Left ventricle myocardium superior (tissue), 1 donor: ENCODE measurements at regions not wholly inside any gene's neighbourhood (a gene's known extent, or its start where the extent isn't known, plus 50 kb on each side); places are given as distances from the start of the nearest gene placed in this dataset.
A peak's percentile ranks its signal among the peaks of the same experiment; 100 is the strongest.
"Not testable (repeated sequence)": the region's sequence is repeated elsewhere in the genome, so short reads cannot be mapped to it uniquely, and the experiment has no call there.

Experiments used
- ATAC-seq: fragments of 200-7000 bp; cut with Tn5 transposase; one replicate; pipeline ENCODE4 v1.9.1; 2020; ENCODE audit warnings: mild to moderate bottlenecking, moderate library complexity
- DNase-seq: peaks from one replicate; pipeline ENCODE4 v3.0.0-alpha.2; 2020
- intact Hi-C: fragments of 100-400 bp; cut with micrococcal nuclease; formaldehyde crosslinking; loops from one replicate; pipeline ENCODE4 v1.11.0; 2022
- donor health status: DM: no; HTN: yes; CAD: no; lungs with severe emphysema.

DNA sequence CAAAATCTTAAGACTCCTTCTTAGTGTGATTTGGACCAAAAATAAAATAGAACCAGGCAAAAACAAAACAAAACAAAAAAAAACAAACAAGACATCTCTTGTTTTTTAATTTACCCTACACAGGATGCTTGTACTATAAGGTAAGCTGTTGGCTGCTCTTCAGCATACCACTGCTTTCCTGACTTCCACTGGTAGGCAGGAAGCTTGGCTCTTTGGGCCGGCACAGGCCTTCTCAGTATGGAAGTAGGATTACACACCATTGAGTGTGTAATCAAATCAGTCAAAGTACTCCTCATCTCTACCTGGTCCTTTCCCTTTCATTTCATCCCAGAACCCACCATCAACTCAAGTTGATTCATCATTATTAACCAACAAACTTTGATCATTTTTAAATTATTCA is 61.9 kb upstream of the RGS1 start:
- intact Hi-C loops: no loop called here
- no peak for ATAC-seq
- no peak for DNase-seq

DNA sequence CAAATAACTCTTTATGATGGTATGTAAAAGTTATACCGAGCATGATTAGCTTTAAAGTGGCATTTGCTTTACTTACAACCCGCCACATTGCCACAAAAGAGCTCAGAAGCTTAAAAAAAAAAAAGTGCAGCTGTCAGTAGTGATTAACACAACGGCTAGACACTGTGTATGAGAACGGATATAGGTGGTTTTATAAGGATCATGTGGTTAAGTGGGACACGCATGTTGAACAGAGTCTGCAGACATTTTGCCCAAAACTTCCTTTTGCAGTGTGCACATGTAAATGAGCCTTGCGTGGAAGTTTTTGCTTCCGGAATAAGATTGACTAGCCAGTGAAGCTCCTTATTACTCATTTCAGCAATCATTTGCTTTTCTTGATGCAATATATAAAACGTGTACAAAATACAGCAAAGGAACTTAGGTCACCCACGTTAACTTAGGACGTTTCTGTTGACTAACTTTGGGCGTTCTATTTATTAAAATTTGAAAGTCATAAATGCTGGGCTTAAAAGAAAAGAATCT is 58.7 kb upstream of the RGS1 start:
- DNase-seq (no peak), ATAC-seq (peak; percentile 66)
- intact Hi-C loops: no loop called here

- intact Hi-C loops, DNase-seq, ATAC-seq: not testable (repeated sequence)
Observed at GRCh38 chr1:192517716-192518355, 57.7 kb upstream of the RGS1 start.

DNA sequence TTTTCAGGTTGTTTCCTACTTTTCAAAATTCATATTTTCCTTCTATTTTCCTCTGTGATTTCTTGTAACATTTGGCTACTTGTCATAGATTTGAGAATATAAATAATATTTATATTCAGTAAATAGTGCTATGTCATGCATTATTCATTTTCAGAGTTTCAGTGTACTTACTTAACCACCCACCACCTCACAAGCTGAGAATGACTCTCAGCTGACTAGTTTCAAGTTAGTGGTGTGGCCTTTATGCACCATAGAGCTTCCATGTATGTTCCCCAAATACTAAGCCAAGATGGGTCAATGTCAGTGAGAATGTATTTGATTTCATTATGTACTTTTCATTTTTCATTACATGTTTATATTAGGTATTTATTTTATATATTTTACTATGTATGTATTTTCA is 56.9 kb upstream of the RGS1 start:
- intact Hi-C loops: no loop called here
- DNase-seq: no peak
- ATAC-seq: no peak

DNA sequence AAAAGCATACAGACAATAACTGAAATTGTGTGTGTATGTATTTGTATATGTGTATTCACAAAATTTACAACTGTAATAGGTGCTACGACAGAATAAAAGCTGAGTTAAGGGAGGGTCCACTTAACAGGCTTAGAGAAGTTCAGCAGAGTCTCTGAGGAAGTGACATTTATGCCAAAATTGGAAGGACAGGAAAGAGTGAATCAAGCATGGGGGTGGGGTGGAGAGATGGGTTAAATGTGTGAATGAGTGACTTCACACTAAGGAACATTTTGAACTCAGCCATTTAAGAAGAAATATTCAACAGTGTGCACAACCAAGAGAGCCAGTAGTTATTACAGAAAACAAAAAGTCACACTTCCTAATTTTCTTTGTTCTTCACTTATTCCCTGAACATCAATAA is 53.8 kb upstream of the RGS1 start:
- intact Hi-C loops: no loop called here
- ATAC-seq: peak; percentile 34
- no peak for DNase-seq

DNA sequence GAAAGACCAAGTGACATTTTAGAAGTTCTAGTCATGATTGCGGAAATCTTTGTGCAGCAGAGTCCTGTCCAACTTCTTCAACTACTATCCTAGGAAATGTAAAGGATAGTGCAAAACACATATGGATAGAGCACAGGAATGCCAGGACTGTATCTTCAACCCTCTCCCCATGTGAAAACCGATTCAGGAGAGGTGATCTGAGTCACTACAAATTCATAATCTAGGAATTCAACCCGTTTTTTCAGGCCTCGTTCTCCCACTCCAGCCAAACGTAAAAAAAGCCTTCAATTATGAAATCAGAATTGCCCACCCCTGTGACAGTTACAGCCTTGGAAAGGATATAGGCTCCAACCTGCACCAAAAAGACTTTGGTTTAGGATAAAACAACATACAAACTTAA is 52.9 kb upstream of the RGS1 start:
- DNase-seq (no peak), ATAC-seq (no peak)
- intact Hi-C loops: no loop called here

DNA sequence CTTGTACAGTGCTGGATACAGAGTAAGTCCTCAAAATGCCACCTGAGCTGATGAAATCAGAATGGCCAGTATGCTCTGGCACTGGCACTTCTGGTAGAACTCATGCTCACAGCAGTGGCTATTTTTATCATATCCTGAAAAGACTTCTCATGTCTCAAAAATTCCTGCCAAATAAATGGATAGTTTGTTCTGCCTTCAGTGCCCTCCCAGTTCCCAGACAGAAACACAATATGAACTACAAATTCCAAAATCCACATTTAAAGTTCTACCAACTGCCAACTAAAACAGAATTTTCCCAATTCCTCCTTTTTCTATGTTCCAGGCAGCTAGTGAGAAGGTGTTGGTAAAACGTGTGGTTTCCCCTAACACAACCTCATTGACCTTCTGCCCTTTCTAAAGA is 51.4 kb upstream of the RGS1 start:
- DNase-seq: no peak
- peak; percentile 66 for ATAC-seq
- intact Hi-C loops: no loop called here
